HG02885 (cell line): ENCODE measurements at regions not wholly inside any gene's neighbourhood (a gene's known extent, or its start where the extent isn't known, plus 50 kb on each side); places are given as distances from the start of the nearest gene placed in this dataset.

Experiments
- ATAC-seq: cut with Tn5 transposase; IDR thresholded peaks from one replicate; pipeline ENCODE4 v1.9.1; 2021; ENCODE audit warnings: mild to moderate bottlenecking; ENCODE audit not compliant: unreplicated experiment, poor library complexity

DNA sequence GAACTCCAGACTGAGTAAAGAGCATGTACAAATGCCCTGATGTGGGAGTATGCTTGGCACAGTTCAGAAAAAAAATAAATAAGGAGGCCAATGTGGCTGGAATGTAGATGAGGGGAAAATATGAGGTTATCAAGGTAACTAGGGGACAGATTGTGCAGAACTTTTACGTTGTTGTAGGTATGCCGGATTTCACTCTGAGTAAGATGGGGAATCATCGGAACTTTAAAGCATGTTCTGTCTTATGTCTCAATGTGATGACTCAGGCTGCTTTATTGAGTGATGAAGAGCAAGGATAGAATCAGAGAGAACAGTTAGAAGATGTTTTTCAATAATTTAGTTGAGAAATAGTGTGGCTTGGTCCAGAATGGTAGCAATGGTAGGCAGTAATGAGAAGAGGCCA is 130.4 kb downstream of the C11orf87 start:
- no peak for ATAC-seq

GRCh38 chr11:109553284-109553683 is 131.3 kb downstream of the C11orf87 start:
- ATAC-seq = no peak

- no peak for ATAC-seq
These were observed 133.0 kb downstream of the C11orf87 start for GRCh38 chr11:109554951-109555350.

DNA sequence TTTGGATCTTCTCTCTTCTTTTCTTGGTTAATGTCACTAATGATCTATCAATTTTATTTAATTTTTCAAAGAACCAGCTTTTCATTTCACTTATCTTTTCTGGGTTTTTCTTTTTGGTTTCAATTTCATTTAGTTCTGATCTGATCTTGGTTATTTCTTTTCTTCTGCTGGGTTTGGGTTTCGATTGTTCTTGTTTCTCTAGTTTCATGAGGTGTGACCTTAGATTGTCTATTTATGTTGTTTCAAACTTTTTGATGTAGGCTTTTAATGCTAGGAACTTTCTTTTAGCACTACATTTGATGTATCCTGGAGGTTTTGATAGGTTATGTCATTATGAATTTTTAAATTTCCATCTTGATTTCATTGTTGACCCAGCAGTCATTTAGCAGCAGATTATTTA is 142.3 kb downstream of the C11orf87 start:
- ATAC-seq = no peak

- ATAC-seq = no peak
These were observed 160.5 kb downstream of the C11orf87 start for GRCh38 chr11:109582470-109582869.

DNA sequence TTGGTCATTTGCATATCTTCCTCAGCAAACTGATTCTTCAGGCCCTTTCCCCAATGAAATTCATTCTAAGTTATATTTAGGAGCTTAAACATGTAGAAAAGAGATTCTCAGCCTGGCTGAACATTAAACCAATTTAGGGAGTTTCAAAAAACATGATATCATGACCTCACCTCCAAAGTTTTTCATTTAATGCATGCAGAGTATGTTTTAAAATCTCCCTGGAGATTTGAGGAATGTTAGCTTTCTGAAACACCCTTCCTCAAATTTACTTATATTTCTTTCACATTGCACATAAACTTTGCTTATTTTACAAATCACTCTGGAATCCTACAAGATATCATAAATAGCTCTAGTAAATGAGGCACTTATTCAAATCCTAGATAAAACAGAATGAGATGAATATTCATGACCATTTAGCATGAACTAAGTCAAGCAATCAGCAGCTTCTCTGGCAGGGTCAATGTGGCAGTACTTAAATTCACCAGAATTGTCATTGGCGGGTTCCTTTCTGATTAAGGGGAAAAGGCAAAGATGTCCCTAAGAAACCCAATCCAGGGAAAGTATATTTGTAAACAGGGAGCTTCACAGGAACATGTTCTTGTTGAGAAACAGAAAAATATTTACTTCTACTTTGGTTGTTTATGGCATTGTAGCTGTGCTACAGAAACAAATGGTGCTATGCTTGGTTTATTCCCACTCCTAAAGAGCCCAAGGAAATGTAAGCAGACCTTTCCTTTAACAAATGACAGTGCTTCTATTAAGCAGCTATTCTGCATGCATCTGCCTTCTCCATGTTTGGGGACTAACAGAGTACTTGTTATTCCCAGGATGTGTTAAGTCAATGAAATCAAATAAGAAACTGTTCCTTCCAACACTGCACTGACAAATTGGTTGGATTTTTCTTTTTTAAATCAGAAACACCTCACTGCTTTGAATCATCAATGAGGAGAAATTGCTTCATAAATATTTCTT is 162.3 kb downstream of the C11orf87 start:
- no peak for ATAC-seq

GRCh38 chr11:109586789-109587188 is 164.8 kb downstream of the C11orf87 start:
- no peak for ATAC-seq

- no peak for ATAC-seq
These were observed 168.8 kb downstream of the C11orf87 start for GRCh38 chr11:109590782-109591181.

DNA sequence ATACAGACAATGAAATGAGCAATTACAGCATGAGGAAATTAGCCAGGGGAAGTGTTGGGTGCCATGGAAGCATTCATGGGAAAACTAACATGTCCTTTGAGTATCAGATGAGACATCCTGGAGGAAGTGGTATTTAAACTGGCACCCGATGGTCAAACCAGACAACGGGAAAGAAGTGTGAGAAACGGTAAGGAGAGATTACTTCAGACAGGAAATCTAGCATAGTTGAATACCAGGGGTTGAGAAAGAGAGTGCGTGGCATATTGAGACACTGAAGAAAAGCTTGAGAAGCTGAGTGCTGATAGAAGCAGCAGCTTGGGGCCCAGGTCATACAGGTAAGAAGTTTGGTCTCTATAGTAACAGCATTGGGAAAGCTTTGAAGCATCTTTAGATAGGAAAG is 175.3 kb downstream of the C11orf87 start:
- ATAC-seq = no peak

DNA sequence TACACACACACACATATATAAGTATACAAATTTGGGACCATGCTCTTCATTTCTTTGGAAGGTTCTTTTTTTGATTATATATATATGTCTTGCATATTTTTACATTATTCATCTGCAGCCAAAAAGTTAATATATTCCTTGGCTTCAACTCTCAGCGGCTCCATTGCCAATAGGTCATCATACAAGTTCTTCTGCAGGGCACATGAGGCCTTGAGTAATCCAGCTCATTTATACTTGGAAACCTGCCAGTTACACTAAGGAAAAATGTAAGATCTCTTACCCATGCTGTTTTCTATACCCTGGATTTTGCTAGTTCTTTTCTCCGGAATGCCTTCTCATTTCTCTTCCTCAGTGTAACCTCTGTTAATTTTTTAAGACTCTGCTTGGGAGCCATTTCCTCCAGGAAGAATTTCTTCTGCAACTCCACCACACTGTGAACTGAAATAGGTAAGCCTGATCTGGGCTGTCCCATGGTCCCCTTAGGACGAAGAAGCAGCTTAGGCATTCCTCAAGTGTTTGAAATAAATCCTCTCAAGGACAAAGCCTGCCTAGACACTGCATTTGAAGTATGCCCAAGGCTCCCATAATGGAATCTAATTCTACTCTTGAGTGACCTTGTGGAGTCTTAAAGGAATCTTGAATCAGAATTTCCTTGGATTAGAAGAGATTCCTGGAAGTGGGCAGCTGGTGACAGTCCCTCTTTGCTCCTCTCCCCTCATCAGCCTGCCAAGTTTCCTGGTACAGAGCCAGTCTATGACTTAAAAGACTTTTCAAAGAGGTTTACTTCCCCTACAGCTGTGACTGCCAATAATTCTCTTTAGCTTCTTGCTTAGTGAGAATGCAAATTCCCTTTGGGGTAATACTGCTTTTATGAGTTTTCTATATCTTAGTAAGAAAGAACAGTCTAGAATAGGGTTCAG is 182.8 kb downstream of the C11orf87 start:
- ATAC-seq = no peak

- no peak for ATAC-seq
These were observed 184.3 kb downstream of the C11orf87 start for GRCh38 chr11:109606256-109606655.

DNA sequence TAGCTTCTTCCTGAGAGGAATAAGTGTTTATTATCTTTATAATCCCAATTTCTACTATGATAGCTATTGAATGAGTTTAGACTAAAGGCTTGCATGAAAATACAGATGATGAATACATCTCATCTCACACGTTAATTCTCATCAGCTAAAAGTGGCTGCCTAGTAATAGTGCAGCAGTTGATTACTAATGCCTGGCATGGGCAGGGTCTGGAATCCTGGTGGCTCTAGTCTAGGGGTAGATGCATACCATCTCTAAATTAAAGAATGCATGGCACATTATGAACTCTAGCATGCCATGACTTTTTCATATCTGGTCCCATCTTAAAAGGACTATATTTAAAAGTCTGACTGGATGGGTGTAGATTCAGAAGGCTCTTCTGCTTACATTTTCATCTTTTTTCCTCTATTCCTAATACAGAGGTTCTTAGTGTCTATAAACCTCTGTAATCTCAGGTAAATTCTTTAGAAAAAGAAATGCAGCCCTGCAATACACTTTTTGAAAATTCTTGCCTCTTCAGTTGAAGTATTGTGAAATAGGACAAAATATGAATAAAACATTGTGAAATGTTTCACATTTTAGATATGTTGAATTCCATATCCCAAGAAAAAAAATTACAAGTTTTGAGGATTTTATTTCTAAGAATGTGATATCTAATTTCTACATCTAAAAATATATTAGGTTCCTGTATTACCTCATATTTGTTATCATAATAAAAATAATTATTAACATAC is 187.6 kb downstream of the C11orf87 start:
- ATAC-seq = no peak

DNA sequence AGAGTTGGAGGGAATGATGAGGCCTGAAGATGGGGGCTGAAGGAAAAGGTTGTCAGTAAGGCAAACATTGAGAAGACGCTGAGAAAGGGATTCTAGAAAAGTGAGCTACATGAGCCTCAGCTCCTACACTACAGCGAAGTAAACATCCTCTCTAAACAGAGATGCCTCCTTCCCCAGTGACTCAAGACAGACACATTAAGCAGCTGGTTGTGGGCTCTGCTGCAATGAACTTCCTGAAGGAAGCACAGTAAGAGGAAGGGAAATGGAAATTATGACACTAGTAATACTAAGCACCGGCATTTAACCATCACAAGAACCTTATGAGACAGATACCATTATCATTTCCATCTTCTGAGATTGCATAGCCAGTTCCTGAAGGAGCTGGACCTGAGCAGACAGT is 190.5 kb downstream of the C11orf87 start:
- no peak for ATAC-seq

- no peak for ATAC-seq
These were observed 197.5 kb downstream of the C11orf87 start for GRCh38 chr11:109619498-109619897.

DNA sequence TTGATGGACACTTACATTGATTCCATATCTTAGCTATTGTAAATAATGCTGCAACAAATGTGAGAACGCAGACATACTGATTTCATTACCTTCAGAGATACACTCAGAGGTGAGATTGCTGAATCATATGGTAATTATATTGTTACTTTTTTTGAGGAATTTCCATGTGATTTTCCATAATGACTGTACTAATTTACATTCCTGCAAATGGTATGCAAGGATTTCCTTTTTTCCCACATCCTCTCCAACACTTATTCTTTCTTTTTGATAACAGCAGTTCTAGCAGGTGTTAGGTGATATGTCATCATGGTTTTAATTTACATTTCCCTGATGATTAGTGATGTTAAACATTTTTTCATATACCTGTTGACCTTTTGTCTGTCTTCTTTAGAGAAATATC is 207.7 kb downstream of the C11orf87 start:
- ATAC-seq = no peak

- ATAC-seq = peak; percentile 54
These were observed 219.6 kb downstream of the C11orf87 start for GRCh38 chr11:109641549-109641948.

DNA sequence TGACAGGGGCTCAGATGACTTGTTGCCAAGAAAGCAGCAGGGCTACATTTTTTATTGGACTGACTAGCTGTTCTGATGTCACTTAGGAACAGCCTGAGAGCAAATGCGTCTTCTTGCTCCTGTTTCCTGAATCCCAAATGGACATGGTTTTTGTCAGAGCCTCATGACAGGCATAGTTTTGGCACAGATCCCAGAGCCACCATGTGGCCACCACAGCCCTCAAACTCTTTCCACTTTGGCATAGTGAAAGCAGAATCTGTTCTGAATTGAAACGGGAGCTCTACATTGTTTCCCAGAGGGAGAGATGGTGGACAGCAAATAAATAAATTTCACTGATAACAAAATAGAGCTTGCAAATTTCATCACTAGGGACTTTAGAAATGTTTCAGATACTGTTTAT is 222.2 kb downstream of the C11orf87 start:
- no peak for ATAC-seq

DNA sequence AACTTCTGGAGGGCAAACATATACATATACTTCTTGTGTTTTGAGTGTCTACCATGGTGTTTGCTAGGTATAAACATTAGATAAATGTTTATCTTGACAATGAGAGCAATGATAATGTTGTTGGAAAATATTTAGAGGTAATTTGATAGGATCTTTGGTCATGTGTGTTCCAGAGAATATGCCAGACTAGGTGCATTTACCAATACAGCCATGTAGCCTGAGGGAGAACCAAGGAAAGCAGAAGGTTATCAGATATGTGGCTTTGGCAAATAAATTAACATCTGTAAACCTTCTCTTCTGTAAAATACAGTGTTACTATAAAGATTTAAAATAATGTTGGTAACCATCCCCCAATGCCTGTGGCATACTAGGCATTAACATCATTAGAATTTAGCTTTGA is 226.8 kb downstream of the C11orf87 start:
- ATAC-seq = no peak

DNA sequence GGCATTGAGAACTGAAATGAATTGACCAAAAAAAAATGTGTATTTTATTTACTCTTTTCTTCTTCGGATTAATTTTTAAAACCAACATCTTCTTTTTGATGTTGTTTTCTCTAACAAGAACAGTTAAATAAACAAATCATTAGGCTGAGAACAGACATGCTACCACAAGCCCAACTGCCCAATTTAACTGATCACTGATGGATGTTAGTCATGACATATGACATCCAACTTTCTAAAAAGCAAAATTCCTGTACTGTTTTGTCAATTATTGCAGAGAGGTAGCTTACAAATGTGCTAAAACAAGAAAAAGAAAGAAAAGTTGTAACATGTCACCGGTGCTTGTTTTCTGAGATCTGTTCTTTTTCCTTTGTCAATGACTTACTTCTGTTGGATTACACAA is 232.1 kb downstream of the C11orf87 start:
- no peak for ATAC-seq

- no peak for ATAC-seq
These were observed 236.2 kb downstream of the C11orf87 start for GRCh38 chr11:109658190-109658589.
